ENCODE measurements at regions not wholly inside any gene's neighbourhood (a gene's known extent, or its start where the extent isn't known, plus 50 kb on each side); places are given as distances from the start of the nearest gene placed in this dataset.

DNA sequence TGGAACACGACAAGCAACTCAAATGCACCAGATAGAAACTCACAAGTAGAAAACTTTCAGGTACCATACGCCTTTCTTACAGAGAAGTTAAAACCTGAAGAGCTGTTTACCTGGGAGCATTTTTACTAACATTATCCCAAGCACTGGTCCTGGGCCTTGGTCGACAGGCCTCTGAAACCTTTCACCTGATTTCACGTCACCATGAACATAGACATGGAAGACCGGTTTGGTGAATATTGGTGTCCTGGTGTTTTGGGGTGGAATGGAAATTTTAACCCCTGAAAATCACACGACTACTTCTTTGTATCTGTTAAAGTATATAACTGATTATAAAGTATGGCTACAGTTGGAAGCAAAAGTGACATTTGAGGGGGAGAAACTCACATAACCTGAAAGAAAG, 176.6 kb upstream of the ARGLU1 start:
- DNase-seq (ENCODE audit: low spot score) = no peak
- in situ Hi-C loops (cut with HindIII; ENCODE audit: low sequenced_read_pairs) = no loop called here

DNA sequence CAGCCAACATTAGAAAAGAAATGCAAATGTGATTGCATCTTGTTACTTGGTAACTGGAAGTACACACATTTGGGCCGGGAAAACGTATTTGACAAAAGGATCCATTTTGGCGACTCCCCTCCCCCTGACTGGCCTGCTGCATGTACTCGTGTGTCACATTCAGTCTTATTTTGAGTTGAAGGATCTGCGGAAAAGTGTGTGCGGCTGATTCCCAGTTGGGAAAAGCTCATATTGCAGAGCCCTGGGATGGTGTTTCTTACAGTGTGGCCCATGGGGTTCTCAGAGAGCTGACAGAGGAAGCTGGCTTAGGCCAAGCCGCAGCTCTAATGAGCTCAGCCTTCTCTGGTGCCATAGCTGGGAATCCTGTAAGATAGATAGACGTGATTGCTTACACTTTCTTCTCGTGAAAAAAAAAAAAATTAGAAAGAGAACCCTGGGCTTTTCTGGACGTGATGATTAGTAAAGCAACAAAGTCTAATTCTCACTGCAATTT, 170.3 kb upstream of the ARGLU1 start:
- in situ Hi-C loops (cut with HindIII; ENCODE audit: low sequenced_read_pairs) = no loop called here
- DNase-seq (ENCODE audit: low spot score) = no peak

DNA sequence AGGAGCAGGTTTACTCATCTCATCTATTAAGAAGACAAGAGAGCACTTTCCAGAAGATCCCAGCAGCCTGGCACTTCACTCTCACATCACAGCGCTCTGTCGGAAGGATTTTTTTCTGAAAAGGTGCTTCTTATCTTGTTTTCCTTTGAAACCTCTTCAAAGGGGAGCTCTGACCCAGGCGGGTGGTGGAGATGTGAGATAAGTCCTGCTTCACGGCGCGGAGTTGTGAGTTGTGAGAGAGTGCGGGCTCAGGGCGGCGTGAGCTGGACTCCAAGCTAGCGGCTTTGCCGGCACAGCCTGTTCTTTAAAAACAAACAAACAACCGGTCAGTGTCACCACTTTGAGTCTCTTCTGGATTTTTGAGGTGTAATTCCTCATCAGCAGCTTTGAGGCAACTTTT, 169.0 kb upstream of the ARGLU1 start:
- in situ Hi-C loops (cut with HindIII; ENCODE audit: low sequenced_read_pairs) = no loop called here
- DNase-seq (ENCODE audit: low spot score) = no peak

DNA sequence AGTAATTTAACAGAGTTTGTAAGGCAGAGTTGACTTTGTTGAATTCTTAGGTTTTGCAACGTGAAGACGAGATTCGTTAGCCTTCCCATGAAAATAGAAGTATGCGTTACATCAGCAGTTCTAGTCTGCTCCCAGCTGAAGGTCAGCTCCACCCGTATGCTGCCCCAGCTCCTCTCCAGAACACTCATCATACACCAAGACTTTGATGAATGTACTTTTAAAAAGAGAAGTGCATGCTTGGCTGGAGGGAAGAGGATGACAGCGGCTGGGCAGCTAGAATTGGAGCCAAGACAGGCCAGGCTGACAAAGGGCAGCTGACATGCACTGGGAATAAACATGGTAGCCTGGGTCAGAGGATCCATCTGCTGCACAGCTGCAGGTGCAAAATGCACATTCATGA, 166.3 kb upstream of the ARGLU1 start:
- no peak for DNase-seq (ENCODE audit: low spot score)
- in situ Hi-C loops (cut with HindIII; ENCODE audit: low sequenced_read_pairs) = no loop called here

DNA sequence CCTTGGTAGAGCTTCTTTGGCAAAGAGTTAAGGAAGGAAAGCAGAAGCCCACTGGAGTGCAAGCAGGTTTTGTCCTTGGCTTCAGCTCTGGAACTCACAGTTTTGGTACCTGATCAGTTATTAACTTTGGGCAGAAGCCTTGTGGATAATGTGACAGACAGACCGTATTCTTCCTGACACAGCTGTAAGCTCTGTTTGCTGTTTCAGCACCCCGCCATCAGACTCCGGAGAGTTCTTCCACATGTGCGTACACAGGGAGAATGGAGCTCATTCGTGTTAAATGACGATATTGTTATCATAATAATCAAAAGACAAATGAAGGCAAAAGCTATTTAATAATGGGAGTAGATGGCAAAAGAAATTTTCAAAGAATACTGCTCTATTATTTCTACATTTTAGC, 155.1 kb upstream of the ARGLU1 start:
- DNase-seq (ENCODE audit: low spot score) = no peak
- in situ Hi-C loops (cut with HindIII; ENCODE audit: low sequenced_read_pairs) = no loop called here

DNA sequence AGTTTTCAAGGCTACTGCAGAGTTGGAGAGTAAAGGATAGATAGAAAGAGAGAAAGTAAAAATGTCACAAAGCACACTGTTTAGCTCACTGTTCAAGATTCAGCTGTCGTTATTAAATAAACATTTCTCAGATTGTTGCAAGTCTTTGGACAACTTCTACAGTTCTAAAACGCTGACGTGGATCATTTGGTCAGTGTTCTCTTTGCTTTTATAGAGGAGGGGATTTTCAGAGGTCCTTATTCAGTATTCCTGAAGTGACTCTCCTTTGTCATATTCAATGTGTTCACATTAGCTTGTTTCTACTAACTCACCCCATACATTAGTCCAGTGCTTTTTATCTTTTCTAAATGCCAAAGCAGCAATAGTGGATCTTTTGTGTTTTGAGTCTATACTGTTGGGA, 154.7 kb upstream of the ARGLU1 start:
- no peak for DNase-seq (ENCODE audit: low spot score)
- in situ Hi-C loops (cut with HindIII; ENCODE audit: low sequenced_read_pairs) = no loop called here

DNA sequence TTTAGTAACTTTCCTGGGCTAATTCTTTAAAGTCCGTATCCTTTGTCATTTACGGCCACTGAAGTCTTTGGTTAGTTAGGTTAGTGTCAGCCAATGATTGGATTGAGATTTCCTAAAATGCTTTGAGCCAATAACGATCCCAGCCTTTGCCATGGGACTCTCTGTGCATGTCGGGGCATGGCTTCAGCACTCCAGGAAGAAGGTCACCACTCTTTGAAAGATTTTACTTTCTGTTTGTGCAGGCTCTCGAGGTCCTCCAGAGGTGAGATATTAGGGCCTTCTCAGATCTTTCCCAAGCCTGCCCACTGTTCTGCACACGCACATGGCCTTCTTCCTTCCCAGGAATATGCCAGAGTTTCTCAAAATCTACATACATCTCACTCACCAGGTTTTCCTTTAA, 153.7 kb upstream of the ARGLU1 start:
- in situ Hi-C loops (cut with HindIII; ENCODE audit: low sequenced_read_pairs) = no loop called here
- DNase-seq (ENCODE audit: low spot score) = no peak

DNA sequence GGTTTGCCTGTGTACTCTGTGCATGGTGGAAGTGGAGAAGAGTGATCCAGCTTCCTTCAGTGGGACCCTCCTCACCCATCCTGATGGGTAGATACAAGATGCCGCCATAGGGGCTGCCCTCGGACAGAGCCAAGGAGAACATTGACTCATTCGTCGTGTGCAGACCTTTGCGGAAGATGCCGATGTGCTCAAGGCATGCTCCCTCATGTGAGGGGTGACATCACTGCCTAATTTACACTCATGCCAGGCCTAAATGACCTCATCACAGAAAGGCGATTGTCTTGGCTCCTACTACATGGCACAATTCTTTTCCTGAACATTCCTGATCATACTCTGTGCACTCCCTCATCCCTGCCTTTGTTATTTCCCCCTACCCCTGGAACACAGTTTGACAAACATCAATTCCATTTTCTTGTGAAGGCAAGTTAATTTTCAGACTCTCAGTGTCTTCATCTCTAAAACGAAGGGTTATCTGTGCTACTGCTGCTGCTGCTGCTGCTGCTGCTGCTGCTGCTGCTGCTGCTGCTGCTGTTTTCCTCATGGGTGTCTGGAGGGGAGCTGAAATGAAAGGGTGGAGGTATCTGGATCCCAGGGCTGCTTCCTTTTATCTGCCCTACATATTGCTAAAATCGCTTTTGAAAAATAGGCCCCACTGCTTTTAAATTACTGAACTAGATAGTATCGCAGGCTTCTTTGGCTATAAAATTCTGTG, 146.5 kb upstream of the ARGLU1 start:
- in situ Hi-C loops (cut with HindIII; ENCODE audit: low sequenced_read_pairs) = no loop called here
- no peak for DNase-seq (ENCODE audit: low spot score)

DNA sequence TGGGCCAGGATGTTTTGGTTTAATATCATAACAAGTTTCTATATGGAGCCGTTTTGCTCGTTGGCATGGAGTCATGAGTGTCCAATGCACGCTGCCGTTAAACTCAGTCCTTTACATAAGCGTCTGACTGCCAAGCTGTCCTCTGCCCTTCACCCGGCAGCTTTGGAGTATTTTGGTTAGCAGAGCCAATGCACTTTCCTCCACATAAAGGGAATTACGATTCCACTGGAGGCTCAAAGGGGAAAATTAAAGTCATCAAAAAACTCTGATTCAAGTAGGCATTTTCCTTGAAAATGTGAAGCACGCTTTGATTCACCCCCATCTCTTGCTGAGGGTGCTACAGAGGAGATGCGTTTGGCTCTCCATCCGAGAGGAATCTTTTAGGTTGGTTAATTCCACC, 144.4 kb upstream of the ARGLU1 start:
- in situ Hi-C loops (cut with HindIII; ENCODE audit: low sequenced_read_pairs) = no loop called here
- no peak for DNase-seq (ENCODE audit: low spot score)

DNA sequence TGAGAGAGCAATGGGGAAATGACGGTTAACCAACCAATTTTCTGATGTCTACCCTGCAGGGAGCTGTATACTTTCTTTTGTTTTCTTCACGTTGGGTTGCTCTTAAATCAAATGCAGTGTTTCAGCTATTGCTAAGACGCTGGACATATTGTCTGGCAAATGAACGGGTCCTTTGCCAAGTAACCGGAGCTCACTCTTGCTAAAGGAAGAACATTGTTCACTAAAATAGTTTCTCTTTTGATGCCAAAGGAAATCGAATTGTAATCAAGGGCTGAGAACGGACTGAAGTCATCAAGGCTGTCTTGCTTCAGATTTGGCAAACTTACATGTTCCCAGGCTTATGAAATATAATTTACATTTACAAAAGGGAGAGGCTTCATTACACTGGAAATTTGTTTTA, 142.3 kb upstream of the ARGLU1 start:
- no peak for DNase-seq (ENCODE audit: low spot score)
- in situ Hi-C loops (cut with HindIII; ENCODE audit: low sequenced_read_pairs) = no loop called here

DNA sequence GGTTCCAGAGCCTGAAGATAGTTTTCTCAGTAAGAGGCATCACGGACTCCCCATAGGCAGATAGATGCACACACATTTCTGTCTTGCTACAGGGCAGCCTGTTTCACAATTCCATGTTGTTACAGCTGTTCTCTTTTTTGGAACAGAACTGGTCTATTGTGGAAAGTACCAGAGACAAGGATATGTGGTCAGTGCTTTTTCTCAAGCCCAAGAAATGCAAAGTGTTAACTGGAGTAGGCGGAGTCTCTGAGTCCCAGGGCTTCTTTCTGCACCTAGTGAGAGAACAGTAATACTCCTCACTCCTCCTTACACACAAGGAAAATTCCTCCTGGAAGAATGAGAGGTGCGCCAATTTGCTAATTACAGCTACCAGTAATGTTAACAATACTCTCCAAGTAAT, 141.6 kb upstream of the ARGLU1 start:
- in situ Hi-C loops (cut with HindIII; ENCODE audit: low sequenced_read_pairs) = no loop called here

DNA sequence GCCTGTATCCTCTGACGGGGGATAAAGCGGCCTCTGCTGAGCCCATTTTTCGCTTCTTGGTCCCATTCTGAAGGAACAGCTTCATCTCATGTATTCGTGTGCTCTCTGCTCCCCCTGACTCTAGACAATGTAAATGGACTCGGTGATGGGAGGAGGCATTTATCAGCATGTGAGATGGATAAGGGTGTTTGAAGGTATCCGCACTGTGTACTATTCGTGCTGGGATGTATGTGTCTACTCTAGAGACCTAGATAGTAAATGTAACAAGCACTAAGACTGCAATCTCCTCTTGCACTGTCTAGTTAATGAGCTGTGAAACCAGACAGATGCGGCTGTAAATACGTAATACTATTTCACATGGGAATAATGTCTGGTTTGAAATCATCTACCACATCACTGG, 134.6 kb upstream of the ARGLU1 start:
- DNase-seq (ENCODE audit: low spot score) = no peak
- in situ Hi-C loops (cut with HindIII; ENCODE audit: low sequenced_read_pairs) = no loop called here

More for the DNA sequence above, 141.6 kb upstream of the ARGLU1 start:
- DNase-seq (ENCODE audit: low spot score) = no peak

DNA sequence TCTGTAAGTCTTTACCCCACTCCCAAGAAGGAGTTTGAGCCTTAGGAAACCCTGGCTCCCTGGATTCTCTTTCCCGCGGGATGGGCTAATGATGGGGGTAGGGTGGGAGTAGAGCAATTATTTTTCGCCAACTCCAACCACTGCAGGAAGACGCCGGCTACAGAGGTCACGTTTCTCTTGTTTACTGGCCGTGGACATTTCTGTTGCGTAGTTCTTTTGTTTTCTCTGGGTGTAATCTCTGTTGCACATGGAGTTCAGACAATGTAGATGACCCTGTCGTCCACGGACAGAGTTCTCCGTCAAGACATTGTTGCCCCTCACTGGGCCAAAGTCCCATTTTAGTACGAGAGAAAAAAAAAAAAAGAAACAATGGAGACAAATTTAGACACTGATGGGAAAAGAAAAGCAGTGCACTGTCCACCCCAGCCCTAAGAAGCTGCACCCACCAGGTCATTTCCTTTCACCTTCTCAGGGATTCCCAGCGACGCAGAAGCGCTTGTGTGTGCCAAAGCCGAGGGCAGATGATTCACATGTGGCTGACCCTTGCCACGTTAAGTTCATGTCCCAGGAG, 133.9 kb upstream of the ARGLU1 start:
- no peak for DNase-seq (ENCODE audit: low spot score)
- in situ Hi-C loops (cut with HindIII; ENCODE audit: low sequenced_read_pairs) = no loop called here

DNA sequence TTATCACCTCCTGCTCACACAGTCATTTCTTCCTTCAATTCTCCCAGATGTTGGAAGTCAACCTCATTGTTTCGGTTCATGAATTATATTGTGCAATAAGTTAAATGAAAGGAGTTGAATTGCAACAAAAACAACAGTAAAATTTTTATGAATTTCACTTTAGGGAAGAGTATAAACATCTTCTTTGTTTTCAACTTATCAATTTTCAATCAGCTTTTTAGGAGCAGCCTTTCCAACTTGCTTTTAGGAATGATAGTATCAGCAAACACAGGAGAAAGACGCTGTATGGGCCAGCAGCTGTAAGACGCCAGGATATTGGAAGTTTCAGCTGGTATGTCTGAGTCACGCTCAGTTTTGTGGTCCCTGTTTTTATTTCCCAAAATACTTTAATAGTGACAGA, 132.5 kb upstream of the ARGLU1 start:
- in situ Hi-C loops (cut with HindIII; ENCODE audit: low sequenced_read_pairs) = no loop called here
- DNase-seq (ENCODE audit: low spot score) = no peak

DNA sequence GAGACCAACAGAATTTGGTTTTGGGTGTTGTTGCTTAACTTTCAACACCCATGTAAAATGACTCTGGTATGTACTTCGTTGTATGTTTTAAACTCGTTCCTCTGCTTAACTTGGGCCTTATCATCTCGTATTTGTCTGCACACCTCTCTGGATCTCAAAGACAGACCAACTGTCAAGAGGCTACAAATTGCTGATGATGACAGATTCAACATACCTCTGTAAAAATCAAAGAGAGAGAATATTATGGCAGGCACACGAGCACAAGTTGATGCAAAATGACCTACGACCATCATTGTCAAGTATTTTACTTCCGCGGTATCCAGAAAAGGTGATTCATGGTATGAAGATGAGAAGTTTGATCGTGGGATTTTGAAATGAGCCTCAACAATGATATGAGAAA, 132.1 kb upstream of the ARGLU1 start:
- DNase-seq (ENCODE audit: low spot score) = no peak
- in situ Hi-C loops (cut with HindIII; ENCODE audit: low sequenced_read_pairs) = no loop called here

DNA sequence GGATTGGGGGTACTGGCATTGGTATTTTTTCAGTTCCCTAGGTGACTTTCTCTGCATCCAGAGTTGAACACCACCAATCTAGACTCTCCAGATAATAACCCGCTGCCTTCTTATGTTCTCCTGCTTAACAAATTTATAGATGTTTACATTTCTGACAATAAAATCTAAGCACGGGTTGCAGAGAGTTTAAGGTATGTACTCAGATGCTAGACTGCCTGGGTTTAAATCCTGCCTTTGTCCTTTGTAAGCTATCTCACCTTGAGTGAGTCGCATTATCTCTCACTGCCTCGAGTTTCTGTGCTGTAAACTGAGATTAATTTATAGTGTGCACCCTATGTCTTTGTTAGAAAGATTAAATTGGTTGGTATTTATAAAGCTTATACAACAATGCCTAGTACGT, 131.4 kb upstream of the ARGLU1 start:
- DNase-seq (ENCODE audit: low spot score) = no peak
- in situ Hi-C loops (cut with HindIII; ENCODE audit: low sequenced_read_pairs) = no loop called here

DNA sequence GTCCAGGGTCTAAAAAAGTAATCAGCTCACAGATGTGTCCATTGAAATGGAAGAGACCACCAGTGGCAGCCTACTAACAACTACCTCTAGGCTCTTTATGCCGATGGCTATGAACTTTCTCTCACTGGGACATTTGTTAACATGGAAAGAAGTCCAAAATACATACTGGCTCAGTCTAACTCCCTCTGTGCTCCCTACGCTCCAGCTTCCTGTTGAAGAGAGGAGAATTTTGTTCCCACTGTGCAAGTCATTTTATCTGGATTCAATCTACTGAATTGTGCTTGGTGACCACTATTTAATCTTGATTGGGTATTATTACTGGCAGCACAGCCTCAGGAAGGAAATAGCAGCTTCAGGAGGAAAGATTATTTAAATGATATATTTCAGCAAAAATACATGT, 128.8 kb upstream of the ARGLU1 start:
- in situ Hi-C loops (cut with HindIII; ENCODE audit: low sequenced_read_pairs) = no loop called here
- no peak for DNase-seq (ENCODE audit: low spot score)

DNA sequence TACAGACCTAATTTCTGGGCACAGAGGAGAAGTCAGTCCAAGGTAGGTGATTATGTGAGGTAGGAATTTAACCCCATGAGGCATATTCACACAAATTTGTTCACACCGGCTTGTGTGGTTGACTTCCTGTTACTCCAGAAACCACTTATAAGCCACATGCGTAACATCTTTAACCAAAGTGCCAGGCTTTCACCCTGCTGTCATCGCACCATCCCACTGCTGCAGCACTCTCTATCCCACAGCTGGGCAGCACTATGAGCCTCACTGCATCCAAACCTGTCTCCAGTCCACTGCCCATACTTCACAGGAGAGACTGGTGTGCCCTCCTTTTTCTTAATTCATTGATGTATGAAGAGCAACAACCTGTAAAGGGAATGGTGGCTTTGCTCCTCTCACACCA, 128.2 kb upstream of the ARGLU1 start:
- DNase-seq (ENCODE audit: low spot score) = no peak
- in situ Hi-C loops (cut with HindIII; ENCODE audit: low sequenced_read_pairs) = no loop called here

DNA sequence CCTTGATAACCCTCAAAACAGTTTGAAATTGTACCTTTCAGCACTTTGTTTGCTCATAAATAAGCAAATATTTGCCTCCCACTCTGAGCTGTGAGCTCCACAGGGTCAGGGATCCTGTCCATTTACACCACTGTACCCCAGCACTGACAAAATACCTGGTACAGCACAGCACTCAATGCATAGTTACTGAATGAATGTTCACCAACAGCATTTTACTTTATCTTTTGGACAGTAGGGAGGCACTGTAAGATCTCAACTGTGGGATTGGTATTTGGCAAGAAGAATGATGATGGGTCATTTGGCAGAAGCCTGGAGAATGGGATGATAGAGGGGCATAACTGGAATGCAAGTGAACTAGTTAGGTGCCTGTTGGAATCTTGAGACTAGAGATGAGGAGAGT, 127.2 kb upstream of the ARGLU1 start:
- in situ Hi-C loops (cut with HindIII; ENCODE audit: low sequenced_read_pairs) = no loop called here
- no peak for DNase-seq (ENCODE audit: low spot score)

DNA sequence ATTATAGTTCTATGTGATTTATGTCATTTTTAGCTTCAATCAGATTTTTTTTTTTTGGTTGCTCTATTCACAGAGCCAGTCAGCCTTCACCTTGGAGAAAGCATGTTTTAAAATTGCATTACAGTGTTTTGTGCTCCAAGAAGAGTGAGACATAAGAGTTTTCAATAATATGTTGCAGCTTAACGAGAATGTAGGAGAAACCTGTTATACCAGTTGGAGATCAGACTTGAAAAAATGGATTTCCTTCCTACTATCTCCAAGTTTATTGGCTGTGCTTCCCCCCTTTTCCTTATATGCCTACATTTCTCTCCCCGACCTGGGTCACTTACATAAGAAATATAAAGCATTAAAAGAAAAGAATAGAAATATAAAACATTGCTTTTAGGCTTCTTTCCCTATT, 123.9 kb upstream of the ARGLU1 start:
- in situ Hi-C loops (cut with HindIII; ENCODE audit: low sequenced_read_pairs) = no loop called here
- DNase-seq (ENCODE audit: low spot score) = no peak

DNA sequence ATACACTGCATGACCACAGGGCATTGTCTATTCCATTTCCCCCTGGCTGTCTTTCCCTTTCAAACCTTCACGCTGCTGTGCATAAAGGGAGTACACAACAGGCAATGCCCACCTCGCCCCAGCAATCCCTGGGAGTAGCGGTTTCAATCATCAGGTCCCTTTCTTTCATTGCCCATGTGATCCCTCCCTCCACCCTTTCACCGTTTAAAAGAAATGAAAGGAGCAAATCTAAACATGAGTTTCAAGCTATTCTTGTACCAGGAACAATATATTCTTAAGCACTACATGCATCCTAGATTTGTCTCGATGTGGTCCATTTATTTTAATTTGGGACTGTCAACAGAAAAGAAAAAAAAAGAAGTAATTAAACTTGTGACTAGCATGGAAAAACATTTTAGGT, 123.4 kb upstream of the ARGLU1 start:
- in situ Hi-C loops (cut with HindIII; ENCODE audit: low sequenced_read_pairs) = no loop called here

More for the DNA sequence above, 123.4 kb upstream of the ARGLU1 start:
- DNase-seq (ENCODE audit: low spot score) = no peak
